ENCODE measurements at regions not wholly inside any gene's neighbourhood (a gene's known extent, or its start where the extent isn't known, plus 50 kb on each side); places are given as distances from the start of the nearest gene placed in this dataset.

DNA sequence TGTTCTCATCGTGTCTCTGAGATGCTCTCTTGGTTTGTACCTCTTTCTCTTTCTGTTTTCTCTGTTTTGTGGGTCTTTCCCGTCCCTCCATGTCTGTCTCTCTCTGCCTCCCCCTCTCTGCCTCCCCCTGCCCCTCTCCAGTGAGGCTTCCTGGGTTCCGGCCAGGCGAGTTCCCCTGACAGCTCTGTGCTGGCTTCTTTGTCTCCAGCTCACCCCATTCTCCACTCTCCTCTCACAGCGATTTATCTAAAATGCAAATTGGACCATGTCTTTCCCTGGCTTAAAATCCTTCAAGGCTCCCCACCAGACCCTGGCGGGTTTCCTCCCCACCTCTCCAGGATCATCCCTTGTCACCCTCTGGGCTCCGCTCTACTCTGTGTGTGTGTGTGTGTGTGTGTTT, 202.4 kb upstream of the POU3F1 start:
- H3K4me3 Mint-ChIP-seq, result no peak overlapping the region
- H3K36me3 Mint-ChIP-seq, result no peaks in the 10 kb centered on the region
- H3K27ac Mint-ChIP-seq, result no peak overlapping the region
- H3K9me3 Mint-ChIP-seq, result no peaks in the 10 kb centered on the region
- H3K4me1 Mint-ChIP-seq, result no peaks in the 10 kb centered on the region
- H3K27me3 Mint-ChIP-seq, result peaks cover 22% of the 10 kb centered on the region

DNA sequence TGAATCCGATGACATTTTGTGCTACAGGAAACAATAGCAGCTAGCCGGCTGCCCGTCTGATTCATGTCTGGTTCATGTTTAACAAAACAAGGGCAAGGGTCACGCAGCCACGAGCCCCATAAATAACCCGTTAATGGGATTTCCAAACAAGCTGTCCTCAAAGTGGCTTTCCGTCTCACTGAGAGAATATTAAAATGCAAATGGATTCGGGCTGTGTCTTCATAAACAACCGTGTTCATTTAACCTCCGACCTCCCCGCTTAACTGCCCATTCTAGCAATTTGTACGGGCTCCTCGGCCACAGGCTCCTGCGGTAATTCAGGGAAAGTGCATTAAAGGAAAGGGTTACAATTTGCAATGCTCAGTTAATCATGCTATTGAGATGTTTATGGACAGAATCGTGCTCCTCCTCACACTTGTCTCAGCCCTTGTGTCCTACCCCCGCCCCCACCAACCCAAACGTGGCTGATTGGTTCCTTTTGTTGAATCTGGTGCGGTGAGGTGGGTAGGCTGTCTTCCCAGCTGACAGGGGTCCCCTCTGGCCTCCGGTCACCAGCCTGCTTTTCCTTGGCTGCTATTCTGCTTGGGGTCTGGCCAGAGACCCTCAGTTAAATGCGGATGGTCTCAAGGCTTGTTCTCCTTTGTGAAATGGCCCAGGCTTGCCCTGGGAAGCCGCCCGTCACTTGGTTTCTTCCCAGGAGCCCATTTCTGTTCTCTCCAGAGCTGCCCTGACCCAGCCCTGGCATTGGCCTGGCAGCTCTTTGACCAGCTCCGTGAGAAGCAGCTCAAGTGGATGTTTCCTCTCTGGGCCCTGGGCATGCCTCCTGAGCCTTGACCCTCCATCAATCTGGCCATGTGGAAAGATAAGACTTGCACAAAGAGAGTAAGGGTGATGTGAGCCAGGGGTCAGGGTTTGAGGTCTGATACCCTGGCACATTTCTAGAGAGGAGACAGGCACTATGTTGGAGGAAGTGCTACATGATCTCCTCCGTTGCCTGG, 200.7 kb upstream of the POU3F1 start:
- Mint-ChIP-seq H3K4me3 (no peak overlapping the region), H3K4me1 (no peaks in the 10 kb centered on the region), H3K27me3 (peaks cover 19% of the 10 kb centered on the region), H3K27ac (no peak overlapping the region), H3K36me3 (no peaks in the 10 kb centered on the region), H3K9me3 (no peaks in the 10 kb centered on the region)

DNA sequence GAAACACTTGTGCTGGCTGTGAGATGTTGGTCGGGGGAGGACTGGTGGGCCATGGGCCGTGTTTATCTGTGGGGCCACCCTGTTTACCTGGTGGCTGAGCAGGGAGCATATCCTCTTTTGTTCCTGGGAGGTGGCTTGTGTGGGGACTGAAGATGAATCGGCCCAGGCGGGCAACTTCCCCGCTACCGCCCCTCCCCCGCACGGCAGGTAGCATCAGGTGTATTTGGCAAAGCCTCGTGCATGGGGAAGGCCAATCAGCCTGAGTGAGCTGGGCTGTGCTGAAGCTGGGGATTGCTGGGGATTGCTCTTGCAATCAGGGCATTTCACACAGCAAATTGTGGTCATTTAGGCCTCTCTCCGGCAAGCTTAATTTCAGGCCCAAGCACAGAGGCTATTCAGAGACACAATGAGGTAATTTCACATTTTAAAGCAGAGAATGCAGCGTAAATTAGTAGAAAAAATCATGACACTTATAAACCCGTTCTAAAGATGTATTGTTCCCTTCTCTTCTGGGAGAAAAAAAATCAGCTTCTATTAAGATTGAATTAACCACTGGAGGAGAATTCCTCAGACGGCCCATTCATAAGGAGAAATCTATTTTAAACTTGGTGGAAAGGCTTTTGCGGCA, 197.7 kb upstream of the POU3F1 start:
- no peaks in the 10 kb centered on the region for H3K36me3 Mint-ChIP-seq
- no peaks in the 10 kb centered on the region for H3K9me3 Mint-ChIP-seq
- peaks cover 5% of the 10 kb centered on the region for H3K27me3 Mint-ChIP-seq
- H3K4me1 Mint-ChIP-seq, result no peaks in the 10 kb centered on the region
- H3K27ac Mint-ChIP-seq, result no peak overlapping the region
- H3K4me3 Mint-ChIP-seq, result no peak overlapping the region

DNA sequence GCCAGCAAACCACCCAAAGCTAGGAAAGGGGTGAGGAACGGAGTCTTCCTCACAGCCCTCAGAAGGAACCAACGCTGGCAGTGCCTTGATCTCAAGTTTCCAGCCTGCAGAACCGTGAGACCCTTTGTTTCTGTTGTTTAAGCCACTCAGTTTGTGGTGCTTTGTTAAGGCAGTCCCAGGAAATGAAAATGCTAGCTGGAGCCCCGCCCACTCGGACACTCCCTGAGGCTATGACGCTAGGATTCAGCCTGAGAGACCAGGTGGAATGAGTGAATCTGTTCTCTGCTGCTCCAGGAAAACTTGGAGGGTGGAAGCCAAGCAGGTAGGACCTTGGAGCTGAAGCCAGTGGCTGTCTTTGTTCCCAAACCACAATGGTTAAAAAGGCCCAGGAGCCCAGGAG, 196.5 kb upstream of the POU3F1 start:
- H3K27ac Mint-ChIP-seq, result no peak overlapping the region

DNA sequence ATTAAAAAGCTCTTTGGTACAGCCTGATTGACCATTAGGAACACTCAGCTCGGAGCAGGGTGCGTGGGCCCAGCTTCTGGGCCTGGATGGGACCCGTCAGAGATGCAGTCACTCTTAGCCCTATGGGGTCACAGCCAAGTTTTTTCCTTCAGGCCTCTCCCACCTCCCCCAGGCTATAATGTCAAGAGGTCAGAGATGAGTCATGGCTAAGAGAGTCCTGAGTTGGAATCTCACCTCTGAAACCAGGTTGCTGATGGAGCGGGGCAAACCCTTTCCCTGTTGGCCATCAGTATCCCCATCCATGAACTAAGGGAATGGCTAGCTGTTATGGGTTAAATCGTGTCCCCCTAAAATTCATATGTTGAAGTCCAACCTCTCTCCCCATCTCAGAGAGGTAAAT, 195.9 kb upstream of the POU3F1 start:
- Mint-ChIP-seq H3K27me3 (no peaks in the 10 kb centered on the region), H3K36me3 (no peaks in the 10 kb centered on the region), H3K27ac (no peak overlapping the region)

More for the DNA sequence above, 196.5 kb upstream of the POU3F1 start:
- Mint-ChIP-seq H3K4me1 (no peaks in the 10 kb centered on the region), H3K4me3 (no peak overlapping the region), H3K27me3 (peaks cover 2% of the 10 kb centered on the region), H3K9me3 (no peaks in the 10 kb centered on the region), H3K36me3 (no peaks in the 10 kb centered on the region)

DNA sequence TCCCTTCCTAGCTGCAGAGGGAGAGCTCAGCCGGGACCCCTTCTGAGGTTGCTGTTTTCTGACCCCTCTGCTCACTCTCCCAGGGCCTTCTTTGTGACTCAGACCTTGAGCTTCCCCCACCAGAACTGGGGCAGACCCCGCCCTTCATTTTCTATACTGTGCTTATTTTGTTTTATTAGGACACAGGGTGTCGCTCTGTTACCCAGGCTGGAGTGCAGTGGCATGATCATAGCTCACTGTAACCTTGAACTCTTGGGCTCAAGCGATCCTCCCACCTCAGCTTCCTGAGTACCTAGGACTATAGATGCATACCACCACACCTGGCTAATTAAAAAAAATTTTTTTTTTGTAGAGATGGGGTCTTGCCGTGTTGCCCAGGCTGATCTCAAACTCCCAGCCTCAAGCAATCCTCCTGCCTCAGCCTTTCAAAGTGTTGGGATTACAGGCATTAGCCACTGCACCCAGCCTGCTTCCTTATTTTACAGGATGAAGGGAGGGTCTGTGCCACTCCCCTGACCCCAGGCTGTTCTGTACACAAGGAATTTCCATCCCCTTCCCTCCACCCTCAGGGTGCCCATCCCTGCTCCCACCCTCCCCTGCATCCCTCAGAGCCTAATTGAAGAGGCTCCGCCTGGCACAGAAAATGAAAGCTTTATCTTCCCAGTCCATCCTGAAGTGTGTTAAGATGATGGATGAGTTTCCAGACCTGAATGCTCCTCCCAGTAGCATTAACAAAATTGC, 195.2 kb upstream of the POU3F1 start:
- H3K4me1 Mint-ChIP-seq, result no peaks in the 10 kb centered on the region
- H3K4me3 Mint-ChIP-seq, result no peak overlapping the region
- H3K27me3 Mint-ChIP-seq, result no peaks in the 10 kb centered on the region
- H3K9me3 Mint-ChIP-seq, result no peaks in the 10 kb centered on the region
- H3K27ac Mint-ChIP-seq, result no peak overlapping the region
- H3K36me3 Mint-ChIP-seq, result no peaks in the 10 kb centered on the region

More for the DNA sequence above, 195.9 kb upstream of the POU3F1 start:
- Mint-ChIP-seq H3K4me3 (no peak overlapping the region), H3K4me1 (no peaks in the 10 kb centered on the region), H3K9me3 (no peaks in the 10 kb centered on the region)

DNA sequence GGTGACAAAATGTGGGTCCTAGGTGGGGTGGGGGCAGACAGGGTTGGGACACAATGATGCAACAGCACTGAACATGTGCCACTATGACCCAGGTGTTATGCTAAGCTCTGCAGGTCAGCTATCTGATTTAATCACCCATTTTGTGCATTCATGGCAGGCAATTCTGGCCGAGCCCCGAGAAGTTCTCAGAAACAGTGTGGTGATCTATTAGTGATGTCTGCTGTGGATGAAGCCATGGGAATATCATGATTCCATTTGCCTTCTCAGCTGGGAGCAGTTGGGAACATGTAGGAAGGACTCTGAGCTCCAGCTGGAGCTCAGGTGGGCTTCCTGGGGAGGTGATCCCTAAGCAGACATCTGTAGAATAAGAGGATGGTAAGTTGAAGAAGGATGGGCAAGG, 194.0 kb upstream of the POU3F1 start:
- Mint-ChIP-seq H3K4me3 (no peak overlapping the region), H3K9me3 (no peaks in the 10 kb centered on the region), H3K36me3 (no peaks in the 10 kb centered on the region), H3K4me1 (no peaks in the 10 kb centered on the region), H3K27me3 (peaks cover 4% of the 10 kb centered on the region), H3K27ac (no peak overlapping the region)

DNA sequence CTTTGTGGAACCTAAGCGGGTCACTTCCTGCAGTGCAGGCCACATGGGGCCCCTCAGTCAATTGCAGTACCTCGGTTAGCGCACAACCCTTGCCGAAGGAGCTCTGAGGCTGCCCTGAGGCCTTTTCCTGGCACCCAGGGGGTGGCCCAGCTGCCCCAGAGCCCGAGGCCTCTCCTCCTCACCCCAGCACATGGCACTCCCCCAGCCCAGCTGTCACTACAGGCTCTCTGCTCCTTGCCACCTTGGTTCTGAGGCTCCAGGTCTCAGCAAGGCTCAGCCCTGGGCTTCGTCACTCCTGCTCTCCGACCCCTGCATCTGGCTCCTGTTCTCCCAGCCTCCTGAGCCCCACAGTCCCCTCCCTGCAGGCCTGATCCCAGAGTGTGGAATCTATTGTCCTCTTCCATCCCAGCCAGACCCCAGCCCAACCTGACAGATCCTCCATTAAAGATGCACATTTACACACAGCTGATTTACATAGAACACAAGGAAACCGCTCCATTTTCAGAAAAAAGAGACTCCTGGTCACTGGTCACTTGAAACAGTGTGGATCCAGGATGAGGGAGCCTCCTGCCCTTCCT, 192.8 kb upstream of the POU3F1 start:
- no peak overlapping the region for H3K27ac Mint-ChIP-seq
- no peaks in the 10 kb centered on the region for H3K36me3 Mint-ChIP-seq
- H3K27me3 Mint-ChIP-seq, result peaks cover 4% of the 10 kb centered on the region
- no peaks in the 10 kb centered on the region for H3K4me1 Mint-ChIP-seq
- no peak overlapping the region for H3K4me3 Mint-ChIP-seq
- no peaks in the 10 kb centered on the region for H3K9me3 Mint-ChIP-seq

DNA sequence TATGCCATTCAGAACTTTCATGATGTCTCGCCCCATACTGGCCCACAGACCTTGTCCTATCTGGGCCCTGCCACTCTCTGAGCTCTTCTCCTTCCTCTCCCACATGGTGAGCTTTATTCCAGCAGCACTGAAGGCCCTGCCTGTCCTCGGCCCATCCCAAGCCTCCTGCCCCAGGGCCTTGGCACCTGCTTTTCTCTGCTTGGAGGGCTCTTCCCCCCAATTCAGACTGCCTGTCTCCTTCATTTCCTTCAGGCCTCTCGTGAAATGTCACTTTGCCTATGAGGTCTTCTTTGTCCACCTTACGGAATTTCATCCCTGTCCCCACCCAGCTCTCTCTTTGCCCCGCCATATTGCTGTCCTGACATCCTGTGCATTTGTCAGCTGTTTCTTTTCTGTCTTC, 191.7 kb upstream of the POU3F1 start:
- Mint-ChIP-seq H3K27me3 (peaks cover 4% of the 10 kb centered on the region), H3K27ac (no peak overlapping the region), H3K4me1 (no peaks in the 10 kb centered on the region), H3K9me3 (no peaks in the 10 kb centered on the region), H3K36me3 (no peaks in the 10 kb centered on the region), H3K4me3 (no peak overlapping the region)

DNA sequence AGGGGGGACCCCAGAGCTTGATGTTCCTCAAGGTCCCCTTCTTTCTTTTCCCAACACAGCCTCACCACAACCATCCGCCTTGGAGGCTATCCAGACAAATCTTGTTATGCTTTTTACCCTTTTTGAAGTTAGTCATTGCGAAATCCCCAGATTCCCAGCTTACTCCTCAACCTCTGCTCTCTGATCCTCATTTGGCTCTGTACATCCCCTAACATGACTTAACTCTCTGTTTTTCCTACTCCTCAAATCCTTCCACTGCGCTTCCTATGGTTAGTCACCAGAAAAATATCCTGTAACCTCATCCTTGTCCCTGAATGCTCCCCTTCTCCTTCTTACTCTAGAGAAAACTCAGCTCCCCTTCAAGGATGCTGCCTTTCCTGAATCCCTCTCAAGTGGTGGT, 189.1 kb upstream of the POU3F1 start:
- Mint-ChIP-seq H3K27me3 (peaks cover 5% of the 10 kb centered on the region), H3K27ac (no peak overlapping the region), H3K4me1 (no peaks in the 10 kb centered on the region), H3K4me3 (no peak overlapping the region), H3K9me3 (no peaks in the 10 kb centered on the region), H3K36me3 (no peaks in the 10 kb centered on the region)

DNA sequence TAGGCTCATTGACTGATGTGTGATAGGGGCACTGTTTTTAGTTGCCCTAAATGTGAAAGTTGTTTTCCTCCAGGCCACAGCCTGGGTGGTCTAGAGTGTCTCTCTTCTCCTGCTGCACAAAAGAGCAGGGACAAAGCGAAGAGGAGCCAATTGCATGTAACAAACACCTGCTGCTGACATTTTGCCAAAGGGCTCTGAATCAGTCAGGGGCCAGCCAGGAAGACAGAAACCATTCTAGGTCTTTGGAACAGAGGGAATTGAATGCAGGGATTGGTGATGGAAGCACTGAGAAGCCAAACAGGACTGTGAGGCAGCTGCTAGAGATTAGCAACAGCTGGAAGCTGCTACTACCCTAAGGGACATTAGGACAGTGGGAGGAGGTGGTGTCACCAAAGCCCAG, 185.3 kb upstream of the POU3F1 start:
- peaks cover 7% of the 10 kb centered on the region for H3K27me3 Mint-ChIP-seq
- H3K9me3 Mint-ChIP-seq, result no peaks in the 10 kb centered on the region
- H3K4me1 Mint-ChIP-seq, result no peaks in the 10 kb centered on the region
- no peak overlapping the region for H3K4me3 Mint-ChIP-seq
- H3K36me3 Mint-ChIP-seq, result no peaks in the 10 kb centered on the region
- no peak overlapping the region for H3K27ac Mint-ChIP-seq

DNA sequence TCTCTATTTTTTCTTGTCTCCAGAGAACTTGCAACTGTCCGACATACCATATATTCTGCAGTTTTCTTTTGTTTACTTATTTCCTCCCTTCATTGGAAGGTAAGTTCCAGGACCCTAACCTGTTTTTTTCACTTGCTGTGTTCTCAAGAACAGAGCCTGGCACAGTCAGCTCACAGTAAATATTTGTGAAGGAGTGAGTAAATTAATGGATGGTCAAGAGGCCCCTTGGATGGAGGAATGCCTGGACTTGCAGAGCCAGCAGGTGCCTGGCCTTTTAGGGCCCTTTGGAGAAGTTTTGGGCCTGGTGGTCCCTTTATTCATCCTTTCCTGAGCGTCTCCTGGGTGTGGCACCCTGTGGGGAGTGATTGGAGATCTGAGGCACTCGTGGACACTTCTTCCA, 182.1 kb upstream of the POU3F1 start:
- H3K4me1 Mint-ChIP-seq, result no peaks in the 10 kb centered on the region
- peaks cover 3% of the 10 kb centered on the region for H3K27me3 Mint-ChIP-seq
- H3K36me3 Mint-ChIP-seq, result no peaks in the 10 kb centered on the region
- H3K9me3 Mint-ChIP-seq, result no peaks in the 10 kb centered on the region
- H3K4me3 Mint-ChIP-seq, result no peak overlapping the region
- no peak overlapping the region for H3K27ac Mint-ChIP-seq

DNA sequence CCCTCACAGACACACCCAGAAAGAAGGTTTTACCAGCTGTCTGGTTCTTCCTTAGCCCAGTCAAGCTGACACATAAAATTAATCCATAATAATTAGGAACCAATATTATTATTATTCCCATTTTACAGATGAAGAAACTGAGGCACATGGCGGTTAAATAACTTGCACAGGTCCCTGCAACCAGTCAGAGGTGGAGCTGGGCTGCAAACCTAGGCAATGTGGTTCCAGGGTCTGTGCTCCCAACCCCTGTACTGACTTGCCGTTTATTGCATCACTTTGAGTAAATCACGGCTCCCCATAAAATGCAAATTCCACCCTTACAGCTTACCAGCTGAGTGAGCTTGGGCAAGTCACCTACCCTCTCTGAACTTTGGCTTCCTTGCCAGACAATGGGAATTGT, 179.2 kb upstream of the POU3F1 start:
- no peaks in the 10 kb centered on the region for H3K9me3 Mint-ChIP-seq
- H3K36me3 Mint-ChIP-seq, result no peaks in the 10 kb centered on the region
- H3K27ac Mint-ChIP-seq, result no peak overlapping the region
- no peaks in the 10 kb centered on the region for H3K4me1 Mint-ChIP-seq
- peaks cover 2% of the 10 kb centered on the region for H3K27me3 Mint-ChIP-seq
- no peak overlapping the region for H3K4me3 Mint-ChIP-seq

DNA sequence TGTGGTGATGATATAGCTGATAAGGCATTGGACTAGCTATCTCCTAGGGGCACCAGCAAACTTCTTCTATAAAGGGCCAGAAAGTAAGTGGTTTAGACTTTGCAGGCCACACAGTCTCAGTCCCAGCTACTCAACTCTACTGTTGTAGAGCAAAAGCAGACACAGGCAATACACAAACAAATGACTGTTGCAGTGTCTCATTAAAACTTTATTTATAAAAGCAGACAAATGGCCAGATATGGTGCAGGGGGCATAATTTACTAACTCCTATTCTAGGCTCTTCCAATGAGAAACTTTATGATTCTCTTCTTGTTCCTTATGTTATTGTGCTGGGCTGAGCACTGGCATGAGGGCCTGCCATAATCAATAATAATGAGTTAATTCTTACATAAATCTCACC, 176.8 kb upstream of the POU3F1 start:
- no peak overlapping the region for H3K27ac Mint-ChIP-seq
- no peaks in the 10 kb centered on the region for H3K4me1 Mint-ChIP-seq

DNA sequence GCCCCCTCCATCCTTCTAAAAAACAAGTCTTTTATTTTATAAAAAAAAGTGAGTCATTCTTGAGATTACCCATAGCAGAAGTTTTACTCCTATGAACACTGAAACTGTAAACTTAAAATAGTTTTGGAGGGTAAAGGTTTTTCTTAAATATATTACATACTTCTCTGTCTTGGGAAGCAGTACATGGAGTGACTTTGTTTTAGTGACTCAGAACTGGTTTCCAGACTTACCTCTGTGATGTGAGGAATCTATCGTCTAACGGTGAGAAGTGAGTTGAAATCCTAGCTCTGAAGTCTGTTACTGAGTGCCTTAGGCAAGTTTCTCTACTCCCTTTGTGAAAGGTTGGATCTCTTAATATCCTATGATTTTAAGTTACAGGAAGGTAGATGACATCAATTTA, 176.3 kb upstream of the POU3F1 start:
- H3K4me3 Mint-ChIP-seq, result no peak overlapping the region
- H3K4me1 Mint-ChIP-seq, result no peaks in the 10 kb centered on the region
- no peaks in the 10 kb centered on the region for H3K9me3 Mint-ChIP-seq
- no peaks in the 10 kb centered on the region for H3K36me3 Mint-ChIP-seq
- H3K27me3 Mint-ChIP-seq, result peaks cover 7% of the 10 kb centered on the region
- H3K27ac Mint-ChIP-seq, result no peak overlapping the region

More for the DNA sequence above, 176.8 kb upstream of the POU3F1 start:
- H3K4me3 Mint-ChIP-seq, result no peak overlapping the region
- no peaks in the 10 kb centered on the region for H3K36me3 Mint-ChIP-seq
- peaks cover 6% of the 10 kb centered on the region for H3K27me3 Mint-ChIP-seq
- H3K9me3 Mint-ChIP-seq, result no peaks in the 10 kb centered on the region

Measured in activated naive CD4-positive, alpha-beta T cell treated with anti-CD3 and anti-CD28 coated beads, Interleukin-2, amount 50 U/mL, for 24 hours (primary cell).